GM06990 (cell line): ENCODE measurements at regions not wholly inside any gene's neighbourhood (a gene's known extent, or its start where the extent isn't known, plus 50 kb on each side); places are given as distances from the start of the nearest gene placed in this dataset.

Experiments
- DNase-seq: peaks from one replicate; pipeline ENCODE4 v3.0.0-alpha.2; 2011; ENCODE audit not compliant: insufficient read length; ENCODE audit errors: extremely low read depth
- H3K27me3 ChIP-seq: replicated peaks from 2 replicates; pipeline ENCODE4 v1.6.0; 2011; ENCODE audit warnings: low read length; ENCODE audit not compliant: control insufficient read depth, insufficient read depth
- H3K36me3 ChIP-seq: 2 replicates; pipeline ENCODE4 v1.5.1; 2011; ENCODE audit warnings: low read length; ENCODE audit not compliant: control insufficient read depth, insufficient read depth
- H3K4me3 ChIP-seq: replicated peaks from 2 replicates; pipeline ENCODE4 v1.5.1; 2011; ENCODE audit warnings: low read depth, mild to moderate bottlenecking, control low read depth, low read length
- CTCF ChIP-seq: IDR thresholded peaks from 2 replicates; pipeline ENCODE4 v1.5.1; 2011; ENCODE audit warnings: low read length, control low read depth, mild to moderate bottlenecking, inconsistent platforms; ENCODE audit not compliant: insufficient read depth, poor library complexity, severe bottlenecking

GRCh38 chr4:126678618-126679017, 954.1 kb upstream of the INTU start:
- TF ChIP-seq CTCF = no peak
- Histone ChIP-seq H3K36me3 (no peaks in the 10 kb centered on the region), H3K4me3 (no peak overlapping the region), H3K27me3 (no peaks in the 10 kb centered on the region)
- DNase-seq = no peak

- TF ChIP-seq CTCF = no peak
- no peak for DNase-seq
- no peaks in the 10 kb centered on the region for H3K36me3 ChIP-seq
- H3K4me3 ChIP-seq = no peak overlapping the region
- H3K27me3 ChIP-seq = no peaks in the 10 kb centered on the region
These were observed 953.5 kb upstream of the INTU start for GRCh38 chr4:126679303-126679702.

GRCh38 chr4:126682250-126682649, 950.5 kb upstream of the INTU start:
- H3K36me3 ChIP-seq = no peaks in the 10 kb centered on the region
- H3K27me3 ChIP-seq = no peaks in the 10 kb centered on the region
- no peak for DNase-seq
- no peak for TF ChIP-seq CTCF
- no peak overlapping the region for H3K4me3 ChIP-seq

GRCh38 chr4:126686491-126686890, 946.3 kb upstream of the INTU start:
- no peak for TF ChIP-seq CTCF
- no peak for DNase-seq

GRCh38 chr4:126687655-126688358, 945.0 kb upstream of the INTU start:
- H3K27me3 ChIP-seq = no peaks in the 10 kb centered on the region
- TF ChIP-seq CTCF = no peak
- H3K36me3 ChIP-seq = no peaks in the 10 kb centered on the region
- H3K4me3 ChIP-seq = no peak overlapping the region
- DNase-seq = no peak

More at GRCh38 chr4:126686491-126686890, 946.3 kb upstream of the INTU start:
- no peaks in the 10 kb centered on the region for H3K27me3 ChIP-seq
- H3K4me3 ChIP-seq = no peak overlapping the region
- no peaks in the 10 kb centered on the region for H3K36me3 ChIP-seq

- Histone ChIP-seq H3K4me3 (no peak overlapping the region), H3K27me3 (no peaks in the 10 kb centered on the region), H3K36me3 (no peaks in the 10 kb centered on the region)
- no peak for DNase-seq
- no peak for TF ChIP-seq CTCF
These were observed 941.0 kb upstream of the INTU start for GRCh38 chr4:126691797-126692196.
